GM21619 (cell line): ENCODE measurements at regions not wholly inside any gene's neighbourhood (a gene's known extent, or its start where the extent isn't known, plus 50 kb on each side); places are given as distances from the start of the nearest gene placed in this dataset.

Source experiments
- ATAC-seq: cut with Tn5 transposase; IDR thresholded peaks from one replicate; pipeline ENCODE4 v1.9.1; 2021; ENCODE audit not compliant: unreplicated experiment

DNA sequence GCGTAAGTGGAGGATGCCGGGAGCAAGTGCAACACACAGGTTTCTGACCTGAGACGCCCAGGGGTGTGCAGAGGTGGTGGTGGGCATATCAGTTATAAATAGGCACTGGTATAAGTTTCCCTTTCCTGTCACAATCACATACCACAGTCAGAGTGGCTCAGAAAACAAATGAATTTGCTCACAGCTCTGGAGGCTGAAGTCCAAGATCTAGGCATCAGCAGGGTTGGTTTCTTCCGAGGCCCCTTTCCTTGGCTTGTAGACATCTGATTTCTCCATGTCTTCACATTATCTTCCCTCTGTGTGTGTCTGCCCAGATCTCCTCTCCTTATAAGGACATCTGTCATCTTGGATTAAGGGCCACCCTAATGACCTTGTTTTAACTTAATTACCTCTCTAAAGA lies 250.5 kb upstream of the TNRC6C start:
- no peak for ATAC-seq

DNA sequence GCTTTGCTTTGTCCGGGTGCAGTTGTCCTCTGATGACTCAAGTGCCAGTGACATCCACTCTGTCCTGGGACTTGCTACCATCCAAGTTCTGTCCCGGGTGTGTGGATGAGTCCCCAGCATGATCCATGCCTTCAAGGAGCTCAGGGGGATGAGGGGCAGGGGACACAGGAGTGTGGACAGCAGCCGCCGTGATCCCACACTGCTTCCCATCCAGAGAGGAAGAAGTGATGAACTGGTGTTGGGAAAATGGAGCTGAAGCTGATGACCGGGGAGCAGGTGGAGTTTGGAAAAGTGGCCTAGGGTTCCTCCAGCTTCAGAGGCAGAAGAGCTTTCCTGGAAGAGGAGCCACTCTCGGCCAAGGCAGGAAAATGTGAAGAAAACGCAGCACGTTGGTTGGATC lies 249.6 kb upstream of the TNRC6C start:
- no peak for ATAC-seq

DNA sequence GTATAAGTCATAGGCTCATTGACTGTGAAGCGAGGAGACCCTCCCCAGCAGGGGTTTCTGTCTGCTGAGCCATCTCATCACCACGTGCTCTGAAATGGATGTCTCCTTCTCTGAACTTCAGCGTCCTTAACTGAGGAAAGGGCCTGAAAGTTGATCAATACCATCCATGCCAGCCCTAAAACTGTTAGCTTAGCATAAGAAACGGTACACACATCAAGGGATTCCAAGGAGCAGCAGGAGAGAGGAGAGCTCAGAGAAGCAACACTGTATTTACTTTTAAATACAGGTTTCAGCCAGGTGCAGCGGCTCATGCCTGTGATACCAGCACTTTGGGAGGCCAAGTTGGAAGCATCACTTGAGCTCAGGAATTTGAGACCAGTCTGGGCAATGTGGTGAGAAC lies 248.9 kb upstream of the TNRC6C start:
- no peak for ATAC-seq

DNA sequence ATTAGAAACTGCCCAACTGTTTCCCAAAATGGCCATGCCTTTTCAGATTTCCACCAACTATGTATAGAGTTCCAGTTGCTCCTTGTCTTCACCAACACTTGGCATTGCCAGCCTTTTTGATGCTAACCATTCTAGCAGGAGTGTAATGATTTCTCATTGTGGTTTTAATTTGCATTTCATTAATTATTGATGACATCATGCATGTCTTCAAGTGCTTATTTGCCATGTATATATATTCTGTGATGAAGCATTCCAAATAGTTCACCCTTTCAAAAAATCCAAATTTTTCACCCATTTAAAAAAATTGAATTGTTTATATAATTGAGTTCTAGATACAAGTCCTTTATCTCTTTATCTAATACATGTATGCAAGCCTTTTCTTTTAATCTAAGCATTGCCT lies 245.9 kb upstream of the TNRC6C start:
- no peak for ATAC-seq

- ATAC-seq = no peak
Observed at GRCh38 chr17:77716289-77716926, 242.1 kb upstream of the TNRC6C start.

DNA sequence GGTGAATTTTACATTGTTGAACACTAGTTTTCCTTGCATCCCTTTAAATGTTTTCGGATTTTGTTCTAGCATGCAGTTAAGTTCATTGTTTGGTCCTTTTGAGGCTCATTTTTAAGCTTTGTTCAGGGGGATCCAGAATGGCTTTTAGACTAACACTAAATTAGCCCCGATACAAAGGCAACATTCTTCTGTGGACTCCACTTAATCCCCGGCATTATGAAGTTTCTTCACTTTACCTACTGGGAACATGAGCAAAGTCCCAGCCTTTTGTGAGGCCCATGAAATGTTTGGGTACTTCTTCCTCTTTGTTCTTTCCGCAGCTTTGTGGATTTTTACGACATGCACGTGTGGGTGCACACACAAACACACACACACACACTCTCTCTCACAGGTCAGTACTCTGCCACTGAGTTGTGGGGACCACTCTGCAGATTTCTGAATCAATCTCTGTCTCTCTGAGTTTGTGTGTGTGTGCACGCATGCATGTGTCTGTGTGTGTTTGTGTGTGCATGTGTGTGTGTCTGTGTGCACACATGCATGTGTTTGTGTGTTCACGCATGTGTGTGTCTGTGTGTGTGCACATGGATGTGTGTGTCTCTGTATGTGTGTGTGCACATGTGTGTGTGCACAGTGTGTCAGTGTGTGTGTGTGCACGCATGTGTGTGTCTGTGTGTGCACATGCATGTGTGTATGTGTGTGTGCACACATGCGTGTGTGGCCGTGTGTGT lies 240.4 kb upstream of the TNRC6C start:
- ATAC-seq = no peak

DNA sequence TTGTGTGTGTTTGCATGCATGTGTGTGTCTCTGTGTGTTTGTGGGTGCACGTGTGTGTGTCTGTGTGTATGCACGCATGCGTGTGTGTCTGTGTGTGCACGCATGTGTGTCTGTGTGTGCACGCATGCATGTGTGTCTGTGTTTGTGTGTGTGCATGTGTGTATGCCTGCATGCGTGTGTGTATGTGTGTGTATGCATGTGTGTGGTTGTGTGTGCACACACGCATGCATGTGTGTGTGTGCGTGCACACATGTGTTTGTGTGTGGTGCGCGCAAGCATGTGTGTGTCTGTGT lies 239.9 kb upstream of the TNRC6C start:
- ATAC-seq = no peak

GRCh38 chr17:77719806-77720205 lies 238.7 kb upstream of the TNRC6C start:
- ATAC-seq = no peak

- no peak for ATAC-seq
Observed at GRCh38 chr17:77720946-77721845, 237.3 kb upstream of the TNRC6C start.

- no peak for ATAC-seq
Observed at GRCh38 chr17:77721846-77722160, 236.7 kb upstream of the TNRC6C start.

- no peak for ATAC-seq
Observed at GRCh38 chr17:77722366-77722765, 236.1 kb upstream of the TNRC6C start.

GRCh38 chr17:77723071-77723908 lies 235.2 kb upstream of the TNRC6C start:
- no peak for ATAC-seq

- ATAC-seq = no peak
Observed at GRCh38 chr17:77723909-77724875, 234.3 kb upstream of the TNRC6C start.

GRCh38 chr17:77724876-77725615 lies 233.5 kb upstream of the TNRC6C start:
- ATAC-seq = no peak

DNA sequence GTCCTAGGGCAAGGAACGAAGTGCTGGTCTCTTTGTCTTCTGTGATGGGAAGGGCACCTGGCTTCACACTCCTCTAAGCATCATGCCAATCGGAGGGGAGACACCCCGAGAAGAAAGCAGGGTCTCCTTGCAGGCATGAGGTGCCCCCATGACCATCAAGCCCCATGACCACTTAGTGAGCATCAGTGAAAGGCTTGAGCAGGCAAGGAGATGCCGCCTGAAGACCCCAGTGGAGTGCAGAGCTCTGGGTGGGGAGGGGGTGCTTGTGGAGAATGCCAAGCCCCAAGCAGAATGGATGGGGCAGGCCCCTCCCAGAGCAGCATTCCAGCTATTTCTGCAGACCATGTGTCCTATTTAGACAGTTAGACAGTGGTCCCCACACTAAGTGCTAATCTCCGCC lies 232.7 kb upstream of the TNRC6C start:
- ATAC-seq = no peak

DNA sequence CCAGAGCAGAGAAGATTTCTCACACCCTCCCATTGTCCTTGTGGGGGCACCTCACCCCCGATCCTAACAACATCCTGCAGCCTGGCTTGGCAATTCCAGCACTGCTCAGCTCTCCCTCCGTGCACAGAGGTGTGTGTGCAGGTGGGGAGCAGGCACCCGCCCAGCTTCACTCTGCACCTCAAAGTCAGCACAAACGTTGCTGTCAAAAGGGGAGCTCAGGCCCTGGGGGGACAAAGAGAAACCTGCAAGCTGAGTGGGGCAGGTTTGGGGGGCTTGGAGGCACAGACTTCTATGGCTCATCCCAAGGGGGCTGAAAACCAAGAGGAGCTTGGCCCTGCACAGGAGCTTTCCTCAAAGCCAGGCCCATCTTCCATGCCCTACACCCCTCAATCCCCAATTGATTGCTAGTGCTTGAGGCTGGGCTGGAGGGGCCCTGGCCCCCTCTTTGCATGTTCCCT lies 231.9 kb upstream of the TNRC6C start:
- no peak for ATAC-seq

- no peak for ATAC-seq
Observed at GRCh38 chr17:77727037-77727615, 231.4 kb upstream of the TNRC6C start.

GRCh38 chr17:77728474-77728795 lies 230.1 kb upstream of the TNRC6C start:
- no peak for ATAC-seq

GRCh38 chr17:77728871-77729270 lies 229.6 kb upstream of the TNRC6C start:
- ATAC-seq = no peak
